NT2/D1 (cell line): ENCODE measurements at regions not wholly inside any gene's neighbourhood (a gene's known extent, or its start where the extent isn't known, plus 50 kb on each side); places are given as distances from the start of the nearest gene placed in this dataset.

Experiments
- SUZ12 ChIP-seq: IDR thresholded peaks from 2 replicates; pipeline ENCODE4 v1.6.1; 2011; ENCODE audit not compliant: insufficient read length, insufficient read depth; ENCODE audit errors: extremely low read depth
- YY1 ChIP-seq: IDR thresholded peaks from 2 replicates; pipeline ENCODE4 v1.6.1; 2011; ENCODE audit not compliant: insufficient read length, insufficient read depth
- ZNF274 ChIP-seq: IDR thresholded peaks from 2 replicates; pipeline ENCODE4 v1.6.1; 2011; ENCODE audit warnings: mild to moderate bottlenecking, low read depth, low read length

- TF ChIP-seq ZNF274 = no peak
- no peak for TF ChIP-seq SUZ12
- TF ChIP-seq YY1 = no peak
Measured at GRCh38 chr16:49216593-49216992, 65.0 kb downstream of the CBLN1 start.
